Colonic mucosa (tissue), 4 donors: ENCODE measurements at regions not wholly inside any gene's neighbourhood (a gene's known extent, or its start where the extent isn't known, plus 50 kb on each side); places are given as distances from the start of the nearest gene placed in this dataset.

Experiments
- DNase-seq: peaks from one replicate; pipeline ENCODE4 v3.0.0-alpha.2; 2020
- H3K27ac ChIP-seq: fragments of 200-600 bp; one replicate; pipeline ENCODE4 v1.8.0; 2021
- H3K27me3 ChIP-seq: fragments of 200-600 bp; one replicate; pipeline ENCODE4 v1.8.0; 2021
- H3K36me3 ChIP-seq: fragments of 200-600 bp; one replicate; pipeline ENCODE4 v1.8.0; 2021
- H3K4me1 ChIP-seq: fragments of 200-600 bp; one replicate; pipeline ENCODE4 v1.8.0; 2021; ENCODE audit warnings: mild to moderate bottlenecking
- H3K4me3 ChIP-seq: fragments of 200-600 bp; one replicate; pipeline ENCODE4 v1.8.0; 2021
- H3K9ac ChIP-seq, 2 donors: one replicate each; pipeline ENCODE4 v1.7.0; 2013; ENCODE audit warnings: control low read depth in 2 of 2, low read depth in 2 of 2, low read length in 2 of 2
- H3K9me3 ChIP-seq: fragments of 200-600 bp; one replicate; pipeline ENCODE4 v1.8.0; 2021
- intact Hi-C: fragments of 100-400 bp; cut with DNase I; formaldehyde crosslinking; loops from one replicate; pipeline ENCODE4 v1.14.1; 2022
- TF ChIP-seq, protein P1 (sequence below): fragments of 200-600 bp; IDR thresholded peaks from one replicate; pipeline ENCODE4 v1.8.0; 2022; ENCODE audit warnings: antibody characterized with exemption, mild to moderate bottlenecking
- donor health status: healthy.
- donor health status: DM: no; HTN: no; CAD: no.
- donor health status: DM: no; HTN: no; CAD: no.

DNA sequence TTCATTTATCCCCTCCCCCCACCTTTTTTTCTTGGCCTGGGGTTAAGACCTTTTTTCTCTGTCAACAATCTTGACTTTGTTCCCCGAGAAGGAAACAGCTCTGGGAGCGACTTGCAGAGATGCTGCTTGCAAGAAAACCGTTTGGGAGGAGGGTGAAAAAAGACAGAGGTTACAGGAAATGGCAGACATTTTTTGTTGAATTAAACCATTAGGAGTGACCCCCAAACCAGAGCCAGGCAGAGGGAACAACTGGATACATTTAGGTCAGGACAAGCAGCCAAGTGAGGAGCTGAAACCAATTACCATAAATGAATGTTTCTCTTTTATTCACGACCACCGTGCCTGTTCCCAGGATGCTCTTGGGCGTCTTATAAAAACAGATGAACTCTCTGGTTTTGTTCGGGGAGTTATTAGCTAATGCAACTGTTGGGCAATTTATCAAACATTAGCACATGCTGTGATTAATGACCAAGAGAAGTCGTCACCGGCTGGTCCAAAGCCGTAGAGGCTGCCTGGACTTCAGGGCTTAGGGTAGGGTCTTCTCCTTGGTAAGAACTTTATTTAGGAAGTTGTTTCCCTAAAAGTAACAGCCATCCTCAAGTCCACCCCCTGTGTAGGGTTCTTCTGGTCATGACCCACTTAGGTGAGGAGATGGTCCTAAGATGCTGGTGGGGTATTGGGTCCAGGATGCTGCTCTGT, 141.0 kb downstream of the FOXD2 start:
- Histone ChIP-seq H3K4me3 (no peak overlapping the region), H3K27ac (no peak overlapping the region), H3K4me1 (peaks cover 4% of the 10 kb centered on the region), H3K9ac (no peak overlapping the region), H3K9me3 (no peaks in the 10 kb centered on the region), H3K27me3 (no peaks in the 10 kb centered on the region), H3K36me3 (no peaks in the 10 kb centered on the region)
- TF ChIP-seq, protein P1, sequence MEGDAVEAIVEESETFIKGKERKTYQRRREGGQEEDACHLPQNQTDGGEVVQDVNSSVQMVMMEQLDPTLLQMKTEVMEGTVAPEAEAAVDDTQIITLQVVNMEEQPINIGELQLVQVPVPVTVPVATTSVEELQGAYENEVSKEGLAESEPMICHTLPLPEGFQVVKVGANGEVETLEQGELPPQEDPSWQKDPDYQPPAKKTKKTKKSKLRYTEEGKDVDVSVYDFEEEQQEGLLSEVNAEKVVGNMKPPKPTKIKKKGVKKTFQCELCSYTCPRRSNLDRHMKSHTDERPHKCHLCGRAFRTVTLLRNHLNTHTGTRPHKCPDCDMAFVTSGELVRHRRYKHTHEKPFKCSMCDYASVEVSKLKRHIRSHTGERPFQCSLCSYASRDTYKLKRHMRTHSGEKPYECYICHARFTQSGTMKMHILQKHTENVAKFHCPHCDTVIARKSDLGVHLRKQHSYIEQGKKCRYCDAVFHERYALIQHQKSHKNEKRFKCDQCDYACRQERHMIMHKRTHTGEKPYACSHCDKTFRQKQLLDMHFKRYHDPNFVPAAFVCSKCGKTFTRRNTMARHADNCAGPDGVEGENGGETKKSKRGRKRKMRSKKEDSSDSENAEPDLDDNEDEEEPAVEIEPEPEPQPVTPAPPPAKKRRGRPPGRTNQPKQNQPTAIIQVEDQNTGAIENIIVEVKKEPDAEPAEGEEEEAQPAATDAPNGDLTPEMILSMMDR = no peak
- intact Hi-C loops = no loop called here
- DNase-seq = no peak

DNA sequence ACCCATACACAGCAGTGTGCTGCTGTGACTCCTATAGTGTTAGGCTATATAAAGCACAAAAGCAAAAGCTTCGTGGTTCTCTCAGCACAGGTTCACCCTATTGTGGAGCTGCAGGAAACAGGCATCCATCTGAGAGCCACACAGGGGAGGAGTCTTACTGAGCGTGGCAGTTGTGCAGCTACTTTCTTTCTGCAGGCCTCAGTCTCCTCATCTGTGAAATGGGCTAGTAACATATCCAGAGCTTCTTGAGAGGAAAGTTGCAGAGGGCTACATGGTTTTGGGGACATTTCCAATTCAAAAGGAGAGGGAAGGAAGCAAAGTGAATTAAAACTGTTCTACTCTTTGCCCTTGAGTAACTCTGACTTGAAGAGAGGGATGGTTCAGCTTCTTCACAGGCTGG, 142.0 kb downstream of the FOXD2 start:
- DNase-seq = no peak
- Histone ChIP-seq H3K9ac (no peak overlapping the region), H3K27me3 (no peaks in the 10 kb centered on the region), H3K27ac (no peak overlapping the region), H3K4me1 (peaks cover 4% of the 10 kb centered on the region), H3K9me3 (no peaks in the 10 kb centered on the region), H3K4me3 (no peak overlapping the region), H3K36me3 (no peaks in the 10 kb centered on the region)
- TF ChIP-seq, protein P1 = no peak
- intact Hi-C loops = no loop called here

DNA sequence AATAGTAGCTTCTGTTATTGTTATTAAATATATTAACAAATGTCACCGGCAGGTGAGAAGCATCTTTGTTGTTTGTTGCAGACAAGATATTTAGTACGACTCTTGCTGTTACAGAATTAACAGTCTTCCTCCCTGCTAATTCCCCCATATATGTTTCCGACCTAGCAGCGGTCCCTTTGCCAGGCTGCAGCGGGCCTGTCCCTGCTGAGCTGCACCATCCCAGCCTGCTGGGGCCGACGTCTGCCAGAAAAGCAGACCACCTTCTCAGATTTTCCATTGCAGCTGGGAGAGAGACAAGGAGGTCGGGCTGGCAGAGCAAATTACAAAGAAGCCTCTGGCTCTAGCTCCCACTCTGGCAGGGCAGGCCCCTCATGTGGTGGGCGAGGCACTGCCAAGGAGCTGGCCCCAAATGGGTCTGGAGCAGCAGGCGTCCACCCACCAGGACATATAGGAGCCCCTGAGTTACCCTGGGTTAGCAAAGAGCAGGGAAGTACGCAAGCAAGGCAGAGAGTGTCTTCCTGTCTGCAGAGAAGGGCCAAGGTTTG, 142.7 kb downstream of the FOXD2 start:
- Histone ChIP-seq H3K4me3 (no peak overlapping the region), H3K27me3 (no peaks in the 10 kb centered on the region), H3K36me3 (no peaks in the 10 kb centered on the region), H3K9me3 (no peaks in the 10 kb centered on the region), H3K27ac (no peak overlapping the region), H3K4me1 (peaks cover 4% of the 10 kb centered on the region), H3K9ac (no peak overlapping the region)
- TF ChIP-seq, protein P1 = no peak
- no peak for DNase-seq
- intact Hi-C loops = no loop called here

DNA sequence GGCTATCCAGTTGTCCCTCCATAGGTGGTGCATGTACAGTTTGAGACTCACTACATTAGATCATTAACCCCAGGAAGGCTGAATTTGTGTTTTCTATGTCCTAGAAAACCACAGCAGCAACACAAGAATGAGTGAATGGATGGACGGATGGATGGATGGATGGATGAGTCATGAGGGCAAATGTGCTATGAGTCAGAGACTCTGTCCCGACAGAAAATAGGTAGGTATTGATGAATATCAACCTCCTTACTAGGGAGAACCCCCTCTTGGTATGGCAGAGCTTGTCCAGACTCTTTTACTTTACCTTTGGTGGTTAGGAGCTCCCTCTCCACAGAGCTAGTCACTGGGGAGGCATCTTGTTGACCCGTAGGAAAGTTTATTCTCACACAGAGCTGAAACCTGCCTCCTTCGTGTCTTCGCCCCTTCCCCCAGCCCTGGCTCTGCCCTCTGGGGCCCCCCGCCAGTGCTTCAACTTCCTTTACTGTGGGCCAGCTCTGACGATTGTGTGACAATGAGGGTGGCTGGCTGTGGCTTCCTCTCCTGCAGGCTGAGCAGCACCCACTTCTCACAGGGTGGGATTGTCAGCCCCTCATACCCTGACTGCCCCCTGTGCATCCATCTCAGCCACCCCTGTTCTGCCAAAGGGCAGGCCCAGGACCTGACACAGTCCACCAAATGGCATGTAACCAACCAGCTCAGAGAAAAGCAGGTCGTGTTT, 145.2 kb downstream of the FOXD2 start:
- Histone ChIP-seq H3K36me3 (no peaks in the 10 kb centered on the region), H3K27ac (no peak overlapping the region), H3K4me3 (no peak overlapping the region), H3K27me3 (no peaks in the 10 kb centered on the region), H3K4me1 (peaks cover 4% of the 10 kb centered on the region), H3K9ac (no peak overlapping the region), H3K9me3 (no peaks in the 10 kb centered on the region)
- intact Hi-C loops = no loop called here
- TF ChIP-seq, protein P1 = no peak
- peak; percentile 12 for DNase-seq

DNA sequence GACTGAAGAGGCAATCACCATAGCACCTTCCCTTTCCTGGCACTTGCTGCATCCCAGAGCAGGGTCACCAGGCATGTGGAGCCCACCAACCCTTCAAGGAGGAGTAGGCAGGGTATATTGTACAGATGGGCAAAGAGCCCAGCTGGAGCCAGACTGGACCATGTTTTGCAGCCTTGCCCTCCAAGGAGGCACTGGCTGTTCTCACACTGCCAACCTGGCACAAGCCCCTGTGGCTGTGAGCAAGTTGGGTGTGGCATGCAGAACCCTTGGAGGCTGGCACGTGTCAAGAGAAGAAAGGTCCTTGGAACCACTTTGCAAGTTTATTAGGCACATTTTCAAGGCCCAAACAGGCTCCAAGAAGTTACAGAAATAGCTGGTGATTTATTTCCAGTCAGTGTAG, 146.4 kb downstream of the FOXD2 start:
- Histone ChIP-seq H3K27ac (no peak overlapping the region), H3K27me3 (no peaks in the 10 kb centered on the region), H3K4me3 (no peak overlapping the region), H3K4me1 (no peaks in the 10 kb centered on the region), H3K36me3 (no peaks in the 10 kb centered on the region), H3K9me3 (no peaks in the 10 kb centered on the region), H3K9ac (no peak overlapping the region)
- TF ChIP-seq, protein P1 = no peak
- DNase-seq = peak; percentile 20
- intact Hi-C loops = no loop called here
